ENCODE measurements at regions not wholly inside any gene's neighbourhood (a gene's known extent, or its start where the extent isn't known, plus 50 kb on each side); places are given as distances from the start of the nearest gene placed in this dataset.

DNA sequence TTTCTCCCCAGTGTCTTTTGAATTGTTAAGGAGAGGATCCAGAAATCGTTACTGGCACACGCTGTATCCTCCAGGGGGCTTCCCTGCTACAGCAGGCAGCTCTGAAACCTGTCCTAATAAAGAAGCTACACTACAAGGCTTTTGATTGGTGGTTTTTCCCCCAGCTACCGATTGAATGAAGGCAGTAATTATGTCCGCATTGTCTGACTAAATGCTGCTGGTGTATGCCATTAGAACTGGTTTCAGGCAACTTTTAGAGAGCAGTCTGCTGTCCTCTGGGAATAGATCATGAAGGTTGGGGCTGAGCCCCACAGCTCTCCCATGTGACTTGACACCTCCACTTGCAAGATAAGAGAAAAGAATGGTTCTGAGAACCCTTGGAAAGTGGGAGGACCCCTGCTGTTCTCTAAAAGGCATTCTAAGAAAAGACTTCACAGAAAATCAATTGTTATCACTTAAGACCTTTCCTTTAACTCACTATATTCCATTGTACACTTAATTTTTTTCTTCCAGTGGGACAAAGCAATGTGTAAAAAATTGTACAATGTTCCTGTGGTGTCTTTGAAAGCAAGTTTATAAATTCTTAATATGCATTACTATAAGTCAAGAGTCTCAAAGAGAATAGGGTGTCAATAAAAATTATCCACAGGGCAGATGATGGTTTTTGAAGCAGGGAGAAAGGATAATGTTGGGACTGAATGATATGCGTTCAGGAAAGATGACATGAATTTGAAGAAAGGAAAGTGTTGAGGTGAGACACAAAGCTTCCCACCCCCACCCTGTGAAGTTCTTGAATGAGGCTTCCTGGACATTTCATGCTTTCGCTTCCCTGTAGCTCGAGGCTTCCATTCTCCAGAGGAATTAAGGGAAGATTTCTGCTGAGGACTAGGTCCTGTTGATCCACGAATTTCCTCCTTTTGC is 53.0 kb upstream of the DAZL start:
- DNase-seq (ENCODE audit: low read depth in 2 of 3, low spot score in 2 of 3): no peak

DNA sequence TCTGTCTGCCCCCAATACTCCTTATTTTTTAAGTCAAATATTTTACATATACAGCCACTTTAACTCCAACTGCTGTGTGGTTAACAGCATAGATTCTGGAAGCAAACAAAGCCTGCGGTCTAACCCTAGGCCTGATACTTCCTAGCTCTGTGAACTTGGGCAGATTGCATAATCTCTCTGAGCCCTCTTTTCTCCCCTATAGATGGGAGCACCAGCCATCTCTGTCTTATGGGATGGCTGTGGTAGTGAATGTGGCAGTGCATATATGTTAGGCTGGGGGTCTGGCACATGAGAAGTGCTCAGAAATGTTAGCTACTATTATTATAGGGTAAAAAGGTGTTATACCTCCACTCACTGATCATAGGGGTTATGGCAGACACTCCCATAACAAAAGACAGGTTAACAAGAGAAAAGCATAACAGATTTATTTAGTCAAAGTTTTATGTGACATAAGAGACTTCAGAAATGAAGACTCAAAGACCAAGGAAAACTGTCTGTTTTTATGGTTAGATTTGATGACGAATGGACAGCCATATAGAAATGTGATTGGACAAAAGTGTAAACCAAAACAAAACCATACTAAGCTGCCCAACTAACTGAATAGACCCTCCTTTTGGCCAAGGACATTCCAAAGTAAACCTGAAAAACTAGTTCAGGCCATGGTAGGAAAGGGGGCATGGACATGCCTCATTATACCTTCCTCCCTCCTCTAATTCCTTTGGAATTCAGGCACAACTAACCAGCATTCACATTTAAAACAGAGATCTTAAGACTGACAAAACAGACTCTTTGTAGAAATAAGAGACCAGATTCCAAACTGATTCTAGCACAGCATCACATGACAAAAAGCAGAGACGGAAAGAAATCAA is 53.9 kb upstream of the DAZL start:
- DNase-seq (ENCODE audit: low read depth in 2 of 3, low spot score in 2 of 3): no peak

DNA sequence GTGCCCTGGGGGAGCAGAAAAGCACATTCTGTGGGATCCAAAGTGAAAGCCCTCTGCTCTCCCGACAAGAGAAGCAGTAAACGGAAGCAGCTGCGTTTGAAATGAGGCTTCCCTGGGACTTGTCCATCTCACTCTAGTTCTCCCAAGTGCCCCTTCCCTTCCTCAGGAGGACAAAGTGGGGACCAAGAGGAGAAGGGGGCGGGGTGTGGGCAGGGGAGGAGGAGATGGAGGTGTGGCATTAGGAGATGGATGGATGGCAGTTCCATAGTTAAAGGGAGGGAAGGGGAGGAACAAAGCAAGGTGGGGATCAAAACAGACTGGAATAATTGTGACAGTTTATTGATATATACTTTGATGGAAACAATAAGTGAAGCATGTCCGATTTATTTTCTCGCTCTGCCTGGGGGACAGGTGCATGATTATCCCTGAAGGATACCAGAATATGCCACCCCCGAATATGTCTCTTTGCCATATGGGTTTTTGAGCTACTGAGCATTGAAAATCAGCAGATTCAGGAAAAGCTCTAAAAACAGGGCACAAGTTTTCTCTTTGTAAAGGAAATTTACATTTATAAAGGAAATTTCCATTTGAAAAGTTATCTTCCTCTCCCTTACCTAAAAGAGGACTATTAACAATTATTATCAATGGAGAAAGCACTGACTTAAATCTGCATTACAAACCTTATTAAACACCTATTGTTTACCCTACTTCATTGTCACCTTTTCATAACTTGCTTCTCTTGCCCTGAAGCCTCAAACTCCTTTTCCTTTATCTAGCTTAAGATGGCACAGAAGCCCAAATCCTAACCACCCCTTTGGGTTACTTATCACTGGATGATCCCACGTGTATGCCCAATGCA is 58.9 kb upstream of the DAZL start:
- DNase-seq (ENCODE audit: low read depth in 2 of 3, low spot score in 2 of 3): no peak

DNA sequence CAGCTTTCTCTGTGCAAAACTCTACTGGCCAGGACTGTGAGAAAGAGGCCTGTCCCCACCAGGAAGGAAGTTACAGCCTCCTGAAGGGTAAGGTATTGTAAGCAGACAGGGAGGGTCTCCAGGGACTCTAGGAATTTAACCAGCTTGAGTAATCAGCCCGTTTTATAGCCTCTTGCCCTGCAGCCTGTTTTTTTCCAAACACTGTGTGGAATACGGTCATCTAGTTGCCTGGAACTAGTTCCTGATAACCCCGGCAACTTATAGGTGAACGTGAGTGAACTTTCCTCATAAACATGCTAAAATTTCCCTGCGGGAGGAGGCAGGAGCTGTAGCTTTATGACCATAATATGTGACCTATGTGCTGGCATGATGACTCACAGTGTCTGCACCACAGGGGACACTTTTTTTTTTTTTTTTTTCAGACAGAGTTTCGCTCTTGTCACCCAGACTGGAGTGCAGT is 60.1 kb upstream of the DAZL start:
- no peak for DNase-seq (ENCODE audit: low read depth in 2 of 3, low spot score in 2 of 3)

DNA sequence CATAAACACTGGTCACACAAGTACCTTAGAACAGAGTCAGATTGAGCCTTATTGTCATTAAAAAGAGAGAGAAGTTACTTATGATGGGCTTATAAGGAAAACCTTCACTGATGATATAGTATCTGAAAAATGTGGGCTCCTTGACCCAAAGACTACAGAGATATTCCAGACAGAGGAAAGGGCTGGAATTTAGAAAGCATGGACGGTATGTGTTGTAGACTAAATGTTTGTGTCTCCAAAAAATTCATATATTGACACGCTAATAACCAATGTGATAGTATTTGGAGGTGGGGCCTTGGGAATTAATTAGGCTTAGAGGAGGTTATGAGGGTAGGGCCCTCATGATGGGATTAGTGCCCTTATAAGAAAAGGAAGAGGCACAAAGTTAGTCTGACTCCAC is 61.0 kb upstream of the DAZL start:
- no peak for DNase-seq (ENCODE audit: low read depth in 2 of 3, low spot score in 2 of 3)

DNA sequence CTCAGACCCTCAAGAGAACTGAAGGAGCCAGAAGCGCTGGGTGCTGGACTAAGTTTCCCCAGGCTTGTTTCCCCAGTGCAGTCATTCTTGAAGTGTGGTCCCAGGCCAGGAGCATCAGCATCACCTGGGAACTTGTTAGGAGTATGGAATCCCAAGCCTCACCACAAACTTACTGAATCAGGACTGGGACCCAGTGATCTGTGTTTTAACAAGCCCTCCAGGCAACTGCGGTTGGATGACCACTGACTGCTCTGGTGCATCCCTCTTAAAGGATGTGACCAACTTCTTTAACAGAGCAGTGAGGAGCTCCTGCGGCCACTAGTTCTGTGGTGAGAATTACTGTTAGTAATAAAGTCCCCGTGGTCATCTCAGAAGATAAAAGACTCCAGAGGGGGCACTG is 62.4 kb upstream of the DAZL start:
- DNase-seq (ENCODE audit: low read depth in 2 of 3, low spot score in 2 of 3): no peak

DNA sequence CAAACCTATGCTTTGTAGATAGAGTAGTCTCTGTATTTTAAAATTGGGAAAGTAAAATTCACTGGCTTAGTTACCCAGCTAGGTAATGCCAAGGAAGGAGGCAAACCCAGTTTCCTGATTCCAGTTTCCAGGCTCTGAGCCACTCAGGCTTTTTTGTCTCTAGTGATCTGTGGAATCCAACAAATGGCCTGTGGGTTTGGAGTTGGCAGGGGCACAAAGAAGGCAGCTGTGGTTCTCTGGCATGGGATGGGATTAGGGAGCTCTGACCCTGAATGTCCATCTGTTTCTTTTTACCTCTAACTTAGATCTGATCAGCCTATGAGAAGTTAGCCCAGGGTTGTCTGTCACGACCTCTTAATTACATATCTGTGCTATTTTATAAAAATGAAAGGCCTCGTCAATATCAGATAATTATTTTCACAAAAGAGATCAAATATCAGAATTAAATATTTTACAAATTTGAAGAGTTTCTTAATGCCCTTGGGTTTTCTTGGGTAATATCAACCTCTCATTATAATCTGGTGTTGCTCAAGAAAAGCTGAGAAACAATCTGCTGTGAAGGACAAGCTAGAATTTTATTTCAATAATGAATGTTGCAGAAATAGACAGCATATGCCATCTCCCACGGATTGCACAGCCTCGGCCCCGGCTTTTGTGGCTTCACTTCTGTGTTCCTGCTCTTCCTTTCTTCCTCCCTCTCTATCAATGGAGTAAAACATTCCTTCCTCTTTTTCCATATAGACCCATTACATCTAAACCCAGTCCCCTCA is 63.7 kb upstream of the DAZL start:
- DNase-seq (ENCODE audit: low read depth in 2 of 3, low spot score in 2 of 3): no peak

DNA sequence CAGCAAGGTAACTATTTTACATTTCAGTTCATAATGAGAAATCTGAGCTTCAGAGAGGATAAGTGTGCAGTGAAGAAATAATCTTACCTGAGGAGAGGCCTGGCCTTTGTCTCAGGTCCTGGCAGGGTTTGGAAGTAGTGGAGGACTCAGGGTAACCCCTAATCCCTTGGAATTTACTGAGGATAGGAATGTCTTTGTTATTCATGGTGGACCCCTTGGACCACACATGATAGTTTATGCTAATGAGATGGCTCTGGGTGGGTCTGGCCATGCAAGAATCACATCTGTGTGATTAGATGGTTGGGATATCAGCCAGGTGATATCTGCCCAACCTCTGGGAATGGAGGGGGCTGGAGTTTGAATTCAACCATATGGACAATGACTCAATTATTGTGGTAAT is 65.0 kb upstream of the DAZL start:
- no peak for DNase-seq (ENCODE audit: low read depth in 2 of 3, low spot score in 2 of 3)

DNA sequence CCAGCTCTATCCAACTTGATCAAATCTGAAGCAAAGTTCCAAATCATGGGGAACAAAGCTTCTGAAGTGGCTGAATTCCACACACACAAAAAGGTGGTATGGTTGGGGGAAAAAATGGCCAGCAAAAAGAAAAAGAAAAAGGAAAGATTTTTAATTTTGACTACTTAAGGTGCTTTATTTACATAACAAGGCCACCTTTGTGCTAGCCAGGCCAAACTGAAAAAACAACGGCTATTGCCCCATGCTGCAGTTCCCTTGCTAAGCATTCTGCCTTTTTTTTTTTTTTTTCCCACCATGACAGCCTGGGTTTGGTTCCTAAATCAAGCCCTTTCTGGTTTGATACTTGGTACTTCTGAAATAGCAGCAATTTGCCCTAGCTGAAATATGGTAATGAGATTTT is 66.5 kb upstream of the DAZL start:
- no peak for DNase-seq (ENCODE audit: low read depth in 2 of 3, low spot score in 2 of 3)

DNA sequence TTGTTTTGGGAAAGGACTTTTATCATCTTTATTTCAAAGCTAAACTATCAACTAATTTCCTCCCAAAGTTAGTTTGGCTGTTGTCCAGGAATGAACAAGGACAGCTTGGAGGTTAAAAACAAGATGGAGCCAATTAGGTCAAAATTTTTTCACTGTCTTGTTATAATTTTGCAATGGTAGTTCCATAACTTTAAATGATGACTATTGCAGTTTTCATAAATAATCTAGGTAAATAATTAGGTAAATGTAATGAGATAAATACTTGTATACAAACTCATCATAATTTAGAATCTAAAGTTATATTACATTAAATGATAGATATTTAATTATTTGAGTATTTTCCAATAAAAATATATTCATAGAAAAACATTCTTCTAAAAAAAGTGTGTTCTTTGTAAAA is 68.3 kb upstream of the DAZL start:
- DNase-seq (ENCODE audit: low read depth in 2 of 3, low spot score in 2 of 3): no peak

DNA sequence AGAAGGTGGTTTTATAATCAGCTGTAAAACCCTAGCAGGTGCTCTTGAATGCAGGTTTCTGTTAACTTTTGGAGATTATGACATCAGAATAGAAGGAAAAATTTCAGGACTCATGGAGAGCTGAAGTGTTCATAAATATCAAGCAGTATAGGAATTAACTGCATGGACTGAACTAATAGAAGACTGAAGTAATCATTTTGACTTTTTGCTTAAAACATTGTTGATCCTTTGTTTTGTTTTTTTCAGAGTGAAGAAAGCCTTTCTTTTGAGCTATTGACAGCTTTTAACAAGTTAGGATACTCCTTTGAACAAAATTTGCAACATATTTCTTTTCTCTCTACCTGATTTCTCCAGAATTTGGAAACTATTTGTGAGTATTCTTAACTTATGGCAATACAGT is 70.6 kb upstream of the DAZL start:
- peak in 1 of 3 donors; percentile 23 for DNase-seq (ENCODE audit: low read depth in 2 of 3, low spot score in 2 of 3)

DNA sequence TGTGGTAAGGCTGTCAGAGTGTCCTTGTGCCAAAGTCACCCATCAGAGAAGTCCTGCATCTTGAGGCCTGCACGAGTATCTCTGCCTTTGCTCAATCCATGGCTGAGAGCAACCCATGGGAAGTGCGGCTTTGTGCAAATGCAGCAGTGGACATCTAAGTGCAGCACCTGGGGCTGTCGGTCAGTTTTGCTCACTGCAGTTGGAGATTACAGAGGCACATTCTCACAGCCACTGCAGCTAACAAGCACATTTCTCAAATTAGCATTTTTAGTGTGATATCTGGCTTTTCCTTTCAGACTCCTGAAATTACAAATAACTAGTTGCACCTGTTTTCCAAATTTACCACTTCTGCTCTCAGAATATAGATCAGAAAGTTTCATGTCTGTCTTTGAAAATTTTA is 81.5 kb upstream of the DAZL start:
- no peak for DNase-seq (ENCODE audit: low read depth in 2 of 3, low spot score in 2 of 3)

DNA sequence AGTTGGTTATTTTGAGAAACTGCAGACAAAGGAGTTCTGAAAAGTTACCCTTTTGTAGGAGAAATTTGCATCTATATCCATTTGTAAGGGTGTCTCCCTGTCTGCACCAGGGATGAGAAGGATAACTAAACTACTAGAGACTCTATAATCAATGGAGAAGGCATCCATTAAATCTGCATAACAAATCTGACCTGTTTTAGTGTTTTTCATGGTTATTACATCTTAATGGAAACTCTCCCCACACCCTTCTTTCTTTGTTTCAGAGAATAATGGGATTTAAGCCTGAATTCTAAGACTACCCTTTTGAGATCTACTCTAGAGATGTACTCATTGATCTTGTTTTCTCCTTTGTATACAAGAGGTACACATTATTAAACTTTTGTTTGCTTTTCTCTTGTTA is 82.0 kb upstream of the DAZL start:
- DNase-seq (ENCODE audit: low read depth in 2 of 3, low spot score in 2 of 3): no peak

DNA sequence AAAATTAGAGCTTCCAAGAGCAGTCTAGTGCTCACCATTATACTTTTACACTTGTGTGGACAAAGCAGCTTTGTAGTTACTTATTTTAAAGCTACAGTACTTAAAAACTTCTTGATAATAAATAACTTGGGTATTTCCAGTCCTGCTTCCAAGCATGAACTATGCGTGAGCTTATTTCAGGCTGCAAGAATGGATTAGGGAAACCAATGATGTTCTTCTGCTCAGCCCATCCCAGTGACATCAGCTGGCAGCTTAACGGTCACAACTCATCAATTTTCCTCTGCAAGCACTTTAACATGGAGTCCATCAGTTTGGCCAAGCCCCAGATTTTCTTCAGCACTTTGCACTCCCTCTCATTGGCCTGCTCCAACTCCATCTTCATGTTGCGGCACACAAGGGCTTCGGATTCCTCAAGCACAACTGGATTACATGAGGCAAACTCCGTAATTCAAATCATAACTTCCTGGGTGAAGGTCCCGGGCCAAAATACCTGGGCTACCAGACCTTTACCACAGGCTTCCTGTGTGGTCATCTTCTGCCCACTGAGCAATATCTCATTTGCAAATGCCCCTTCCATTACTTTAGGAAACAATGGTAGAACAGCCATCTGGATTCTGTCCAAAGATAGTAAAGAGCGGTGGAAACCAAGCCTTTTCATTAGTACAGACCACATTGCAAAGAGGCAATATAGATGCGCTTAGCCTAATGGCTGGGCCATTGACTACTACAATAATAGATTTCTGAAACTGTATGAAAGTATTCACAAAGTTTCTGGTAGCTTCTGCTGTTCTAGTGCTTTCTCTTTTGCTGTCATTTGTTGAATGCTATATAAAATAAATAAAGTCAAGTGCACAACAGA is 87.5 kb upstream of the DAZL start:
- no peak for DNase-seq (ENCODE audit: low read depth in 2 of 3, low spot score in 2 of 3)

DNA sequence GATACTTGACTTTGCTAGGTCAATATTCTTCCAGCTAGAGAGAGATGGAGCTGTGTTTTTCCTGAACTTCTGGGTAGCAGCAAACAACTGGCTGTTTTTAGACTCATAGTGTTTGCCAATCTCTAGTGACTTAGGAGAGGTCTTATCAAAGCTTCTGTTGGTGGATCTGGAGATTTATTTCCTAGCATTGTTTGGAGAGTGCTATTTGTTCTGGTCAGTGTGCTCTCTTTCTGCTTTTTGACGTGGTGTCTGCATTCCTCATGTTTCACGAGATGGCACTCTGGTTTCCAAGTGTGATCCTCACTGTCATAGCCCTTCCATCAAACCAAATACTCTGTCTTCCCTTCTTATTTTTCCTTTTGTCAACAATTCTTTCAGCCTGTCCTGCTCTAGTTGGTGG is 88.6 kb upstream of the DAZL start:
- no peak for DNase-seq (ENCODE audit: low read depth in 2 of 3, low spot score in 2 of 3)

DNA sequence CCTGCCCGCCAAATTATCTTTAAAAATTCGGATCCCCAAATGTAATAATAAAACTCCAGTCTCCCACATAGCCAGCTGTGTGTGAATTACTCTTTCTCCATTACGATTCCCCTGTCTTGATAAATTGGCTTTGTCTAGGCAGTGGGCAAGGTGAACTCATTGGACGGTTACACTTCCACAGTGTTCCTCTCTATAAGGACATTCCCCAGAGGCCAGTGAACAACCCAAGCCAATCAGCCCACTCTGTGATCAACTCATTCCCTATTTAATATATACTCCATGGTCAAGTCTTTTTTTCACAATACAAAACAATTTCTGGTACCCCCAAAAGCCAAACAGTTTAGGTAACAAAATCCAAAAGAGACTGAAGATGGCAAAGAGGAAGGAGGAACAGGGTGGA is 90.5 kb upstream of the DAZL start:
- no peak for DNase-seq (ENCODE audit: low read depth in 2 of 3, low spot score in 2 of 3)

DNA sequence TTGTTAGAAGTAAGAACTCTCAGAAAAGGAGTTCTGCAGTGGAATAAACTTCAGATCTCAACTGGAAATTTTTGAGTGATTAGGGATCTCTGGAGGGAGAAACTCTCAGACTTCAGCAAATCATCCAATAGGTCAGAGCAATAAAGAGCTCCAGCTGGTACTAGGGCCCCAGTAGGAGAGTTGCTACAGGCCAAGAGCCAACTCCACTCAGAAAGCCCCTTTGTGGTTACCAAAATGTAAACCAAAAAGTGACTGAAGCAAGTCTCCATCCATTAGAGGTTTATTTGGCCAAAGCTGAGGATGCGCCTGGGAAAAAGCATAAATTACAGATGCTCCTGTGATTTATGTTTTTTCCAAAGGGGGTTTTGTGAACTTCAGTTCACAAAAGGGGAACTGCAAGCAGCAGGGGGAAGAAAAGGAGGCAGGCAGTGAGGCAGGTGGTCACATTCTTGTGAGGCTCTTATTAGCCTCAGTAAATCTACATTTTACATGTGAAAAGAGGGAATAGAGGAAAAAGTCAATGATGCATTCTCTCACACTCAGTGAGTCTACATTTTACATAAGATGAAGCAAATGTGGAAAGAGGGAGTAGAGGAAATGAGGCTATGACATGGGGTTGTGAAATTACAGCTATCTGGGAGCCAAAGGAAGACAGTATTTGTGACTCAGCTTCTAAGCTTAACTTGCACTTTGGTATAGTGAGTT is 92.4 kb upstream of the DAZL start:
- peak in 2 of 3 donors; percentile 9 to 52 for DNase-seq (ENCODE audit: low read depth in 2 of 3, low spot score in 2 of 3)

DNA sequence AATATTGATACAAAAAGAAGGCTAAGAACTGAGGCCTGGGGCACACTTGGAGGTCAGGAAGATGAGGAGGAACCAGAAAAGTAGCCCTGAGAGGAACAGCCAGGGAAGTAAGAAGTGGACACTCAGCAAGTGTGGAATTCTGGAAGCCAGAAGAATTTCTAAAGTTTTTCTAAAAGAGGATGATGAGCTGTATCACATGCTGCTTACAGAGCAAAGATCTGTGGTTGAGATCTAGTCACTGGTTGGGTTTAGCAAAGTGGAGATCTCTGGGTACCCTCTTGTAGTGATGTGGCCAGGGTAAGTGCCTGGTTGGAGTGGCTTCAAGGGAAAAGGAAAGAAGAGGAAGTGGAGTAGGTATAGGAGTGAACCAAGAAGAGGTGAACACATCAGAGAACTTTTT is 95.4 kb upstream of the DAZL start:
- no peak for DNase-seq (ENCODE audit: low read depth in 2 of 3, low spot score in 2 of 3)

DNA sequence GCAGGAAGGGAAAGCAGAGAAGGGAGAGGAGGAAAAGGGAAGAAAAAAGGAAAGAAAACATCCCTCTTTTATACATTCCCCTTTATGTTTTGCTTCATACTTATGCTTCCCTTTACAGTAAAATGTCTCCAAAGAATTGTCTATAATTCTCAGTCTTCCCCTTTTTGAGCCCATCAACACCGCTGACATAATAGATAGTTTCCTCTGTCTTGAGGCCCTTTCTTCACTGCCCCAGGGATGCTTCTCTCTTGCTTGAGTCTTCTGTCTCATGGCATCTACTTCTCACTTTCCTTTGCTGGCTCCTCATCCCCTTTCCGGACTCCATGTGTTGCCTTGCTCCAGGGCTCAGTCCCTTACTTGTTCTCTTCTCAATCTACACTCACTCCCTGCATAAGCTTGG is 99.7 kb upstream of the DAZL start:
- no peak for DNase-seq (ENCODE audit: low read depth in 2 of 3, low spot score in 2 of 3)
